T47D (cell line): ENCODE measurements at regions not wholly inside any gene's neighbourhood (a gene's known extent, or its start where the extent isn't known, plus 50 kb on each side); places are given as distances from the start of the nearest gene placed in this dataset.

Experiments
- DNase-seq, 2 experiments: peaks; one replicate each; pipeline versions ENCODE4 v3.0.0 to v3.0.0-alpha.2; 2011 to 2012; ENCODE audit warnings: low read depth in 1 of 2, low spot score in 1 of 2
- JUND ChIP-seq: IDR thresholded peaks from 2 replicates; pipeline ENCODE4 v1.6.1; 2012; ENCODE audit warnings: low read depth
- in situ Hi-C: cut with HindIII; loops from 2 replicates; pipeline ENCODE4 v1.10.0; 2016; ENCODE audit warnings: low sequenced_read_pairs, low pct_unique_long_range_greater_than_20kb

DNA sequence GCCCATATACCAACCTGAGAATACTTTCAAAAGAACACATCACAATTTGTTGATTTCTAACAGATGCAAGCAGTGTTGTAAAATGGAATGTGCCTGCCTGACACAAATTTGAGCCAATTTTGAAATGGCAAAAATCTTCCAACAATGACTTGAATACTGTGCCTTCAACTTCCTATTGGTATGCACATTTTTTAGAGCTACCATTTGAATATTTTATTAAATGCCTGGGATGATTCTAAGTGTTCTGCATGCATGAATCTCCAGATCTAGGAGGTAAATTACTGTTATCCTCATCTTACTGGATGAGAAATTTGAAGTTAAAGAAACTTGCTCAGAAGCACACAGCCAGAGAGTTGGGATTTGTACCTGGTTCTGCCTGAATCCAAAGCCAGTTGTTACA, 282.8 kb upstream of the LRRN1 start:
- TF ChIP-seq JUND: no peak
- no peak for DNase-seq
- in situ Hi-C loops: no loop called here

DNA sequence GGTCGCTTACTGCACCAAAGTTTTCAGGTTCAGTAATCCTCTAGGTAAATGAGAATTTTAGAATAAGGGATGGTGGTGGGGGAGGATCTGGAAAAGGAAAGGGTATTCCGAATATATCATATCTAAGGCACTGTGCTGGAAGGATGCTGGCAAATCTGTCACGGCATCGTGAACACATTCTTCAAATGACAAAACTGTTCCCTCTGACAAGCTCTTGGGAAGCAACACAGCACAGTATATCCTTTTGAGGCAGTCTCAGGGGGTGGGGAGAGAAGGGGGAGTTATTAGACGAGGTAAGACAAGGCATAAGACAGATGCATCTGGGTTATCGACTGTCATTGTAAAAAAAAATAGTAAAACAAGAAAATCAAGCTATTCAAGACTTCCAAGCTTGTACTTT, 289.6 kb upstream of the LRRN1 start:
- no peak for DNase-seq
- no peak for TF ChIP-seq JUND
- in situ Hi-C loops: no loop called here

DNA sequence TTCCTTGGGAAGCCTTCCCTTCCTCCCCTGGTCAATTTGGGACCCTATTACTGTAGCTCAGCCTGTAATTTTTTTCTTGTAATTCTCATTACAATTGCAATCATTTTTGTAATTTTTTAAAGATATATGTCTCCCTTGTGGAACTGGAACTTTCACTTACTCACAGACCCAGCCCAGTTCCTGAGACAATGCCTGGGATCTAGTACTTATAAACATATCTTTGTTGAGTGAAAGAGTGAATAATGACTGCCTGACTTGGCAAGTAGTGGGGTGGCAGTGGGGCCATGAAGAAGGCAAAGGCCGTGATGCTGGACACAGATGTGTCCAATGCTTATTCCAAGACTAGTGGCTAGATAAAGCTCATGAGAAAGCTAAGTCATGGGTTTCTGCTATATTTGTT, 294.5 kb upstream of the LRRN1 start:
- in situ Hi-C loops: no loop called here
- TF ChIP-seq JUND: no peak
- DNase-seq: no peak

- in situ Hi-C loops: no loop called here
- DNase-seq: no peak
- no peak for TF ChIP-seq JUND
Measured at GRCh38 chr3:3503411-3503810, 295.8 kb upstream of the LRRN1 start.

DNA sequence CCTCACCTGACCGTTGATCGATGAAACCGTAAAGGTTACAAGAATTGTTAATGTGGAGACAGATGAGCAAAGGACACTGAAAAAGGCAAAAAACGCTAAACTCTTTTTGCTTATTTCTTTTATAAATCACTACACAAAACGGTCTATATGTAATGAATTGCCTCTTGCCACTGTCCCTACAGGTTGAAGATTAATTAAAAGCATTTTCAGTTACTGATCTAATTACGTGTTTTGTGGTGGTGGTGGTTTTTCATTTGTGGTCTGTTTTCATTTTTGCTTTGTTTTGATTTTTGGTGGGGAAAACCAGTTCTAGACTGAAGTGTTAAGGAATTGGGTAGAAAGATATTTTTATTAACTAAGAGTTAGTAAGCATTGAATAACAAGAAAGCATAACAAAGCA, 299.2 kb upstream of the LRRN1 start:
- TF ChIP-seq JUND: no peak
- in situ Hi-C loops: no loop called here
- DNase-seq: no peak

- in situ Hi-C loops: no loop called here
- TF ChIP-seq JUND: no peak
- no peak for DNase-seq
Measured at GRCh38 chr3:3499012-3499562, 300.1 kb upstream of the LRRN1 start.

GRCh38 chr3:3495611-3496010, 303.6 kb upstream of the LRRN1 start:
- no peak for TF ChIP-seq JUND
- in situ Hi-C loops: no loop called here
- no peak for DNase-seq

DNA sequence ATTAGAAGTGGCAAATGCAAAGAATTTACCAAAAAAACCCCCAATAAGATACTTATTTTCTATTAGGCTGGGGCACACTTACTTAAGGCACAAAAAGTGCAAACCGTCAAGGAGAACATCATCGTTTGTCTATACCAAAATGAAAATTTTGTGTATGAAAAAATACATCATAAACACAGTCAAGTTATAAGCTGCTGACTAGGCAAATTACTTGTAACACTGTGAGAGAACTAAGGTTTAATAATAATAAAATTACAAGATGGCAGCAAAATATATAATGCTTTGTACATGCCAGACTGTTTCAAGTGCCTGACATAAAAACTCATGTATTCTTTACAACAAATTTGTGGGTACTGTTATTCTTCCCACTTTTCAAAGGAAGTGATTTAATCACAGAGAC, 297.2 kb upstream of the CRBN start:
- no peak for DNase-seq
- in situ Hi-C loops: no loop called here
- no peak for TF ChIP-seq JUND

DNA sequence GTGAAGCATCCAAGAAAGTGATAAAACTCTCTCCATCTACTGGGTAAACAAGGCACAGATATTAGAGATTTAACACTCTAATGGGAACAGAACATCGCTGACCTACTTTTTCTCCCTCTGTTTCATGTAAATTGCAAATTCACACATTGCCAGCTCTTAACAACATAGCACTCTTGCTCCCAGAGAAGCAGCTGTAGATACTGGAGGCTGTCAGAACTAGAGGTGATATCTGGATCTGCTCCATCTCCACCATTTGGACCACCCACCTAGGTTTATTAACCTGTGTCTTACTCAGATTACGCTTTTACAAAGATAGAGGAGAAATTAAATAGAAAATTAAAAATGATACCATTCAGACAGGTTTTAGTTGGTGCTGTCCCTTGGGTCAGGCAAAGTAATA, 289.1 kb upstream of the CRBN start:
- no peak for TF ChIP-seq JUND
- in situ Hi-C loops: no loop called here
- DNase-seq: no peak

DNA sequence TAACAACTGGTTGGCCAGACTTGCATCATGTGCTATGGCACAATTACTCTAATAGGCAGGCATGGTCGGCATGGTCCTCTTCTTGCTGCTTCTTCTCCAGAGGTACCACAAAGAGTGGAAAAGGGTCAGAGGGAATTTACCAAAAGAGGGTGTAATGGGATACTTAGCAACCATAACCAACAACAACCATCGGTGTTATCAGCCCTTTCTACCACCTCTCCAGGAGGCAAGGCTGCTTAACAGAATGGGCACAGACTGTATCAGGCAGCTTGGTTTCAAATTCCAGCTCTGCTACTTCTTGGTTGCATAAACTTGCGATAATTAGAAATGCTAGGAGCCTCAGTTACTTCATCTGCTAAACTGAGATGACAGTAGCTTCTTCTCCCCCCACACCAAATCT, 284.6 kb upstream of the CRBN start:
- DNase-seq: no peak
- no peak for TF ChIP-seq JUND
- in situ Hi-C loops: no loop called here

DNA sequence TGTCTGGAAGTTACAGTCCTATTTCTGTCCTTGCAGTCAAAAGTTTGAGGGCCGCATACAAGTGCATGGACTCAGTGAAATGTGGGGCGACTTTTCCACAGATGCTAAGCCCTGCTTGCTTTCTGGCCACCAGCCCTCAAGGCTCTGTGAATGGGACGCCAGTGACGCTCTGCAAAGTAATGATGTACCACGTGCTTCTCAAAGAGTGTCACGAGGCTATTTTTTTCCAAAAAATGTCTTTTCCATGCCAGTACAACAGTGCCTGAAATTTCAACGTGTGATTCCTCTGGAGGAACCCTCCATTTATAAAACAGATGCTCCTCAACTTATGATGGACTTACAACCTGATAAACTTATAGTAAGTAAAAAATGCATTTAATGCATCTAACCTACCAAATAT, 281.8 kb upstream of the CRBN start:
- TF ChIP-seq JUND: no peak
- DNase-seq: no peak
- in situ Hi-C loops: no loop called here

DNA sequence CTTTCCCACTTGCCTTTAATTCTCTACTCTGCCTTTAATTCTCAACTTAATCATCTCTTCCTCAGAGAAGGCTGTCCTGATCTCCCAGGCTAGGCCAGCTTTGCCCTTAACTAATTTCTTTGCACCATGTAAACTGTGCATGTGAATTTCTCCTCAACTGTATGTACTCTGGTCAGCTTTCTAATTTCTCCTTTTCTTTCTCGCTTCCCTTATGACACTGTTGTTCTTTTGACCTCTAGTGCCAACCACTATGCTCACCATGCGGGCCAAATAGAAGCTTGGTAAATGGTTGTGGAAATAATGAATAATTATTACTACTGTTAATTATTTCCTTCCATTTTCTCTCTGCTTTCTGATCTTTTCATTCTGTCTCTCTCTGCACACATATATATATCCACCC, 269.0 kb upstream of the CRBN start:
- in situ Hi-C loops: no loop called here
- TF ChIP-seq JUND: no peak
- DNase-seq: no peak

- in situ Hi-C loops: no loop called here
- no peak for DNase-seq
- TF ChIP-seq JUND: no peak
Measured at GRCh38 chr3:3447641-3448040, 268.1 kb upstream of the CRBN start.

DNA sequence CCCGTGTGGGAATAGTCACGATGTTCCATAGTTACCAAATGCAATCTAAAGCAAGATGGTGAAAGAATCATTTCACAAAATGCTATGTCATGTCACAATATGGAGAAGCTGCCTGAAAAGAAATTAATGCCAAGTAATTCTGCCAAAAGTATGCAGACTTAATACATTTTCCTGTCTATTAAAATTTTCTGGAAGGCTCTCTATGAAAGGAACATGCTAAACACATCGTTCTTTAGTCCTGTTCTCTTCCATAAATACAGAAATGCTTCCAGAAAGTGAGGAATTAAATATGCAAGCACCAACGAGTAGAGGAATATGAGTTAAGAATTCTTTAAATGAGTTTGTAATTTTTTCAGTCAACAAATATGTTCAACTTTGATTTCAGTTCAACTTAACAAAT, 266.8 kb upstream of the CRBN start:
- TF ChIP-seq JUND: no peak
- no peak for DNase-seq
- in situ Hi-C loops: no loop called here
